Breast epithelium (tissue), 4 donors: ENCODE measurements at regions not wholly inside any gene's neighbourhood (a gene's known extent, or its start where the extent isn't known, plus 50 kb on each side); places are given as distances from the start of the nearest gene placed in this dataset.

ENCODE experiments used
- DNase-seq, 2 donors: peaks; one replicate each; pipeline ENCODE4 v3.0.0-alpha.2; 2019; ENCODE audit warnings: low spot score in 2 of 2
- H3K27ac ChIP-seq, 2 donors: fragments of 200-600 bp; sonication (generic) in 1 of 2; one replicate each; pipeline ENCODE4 v1.5.1; 2016 to 2019; ENCODE audit warnings: mild to moderate bottlenecking in 1 of 2
- H3K27me3 ChIP-seq, 2 donors: fragments of 200-600 bp; sonication (generic) in 1 of 2; one replicate each; pipeline versions ENCODE4 v1.5.1 to v1.6.0; 2017 to 2019; ENCODE audit warnings: control low read depth in 1 of 2, mild to moderate bottlenecking in 1 of 2
- H3K36me3 ChIP-seq: fragments of 200-600 bp; one replicate; pipeline ENCODE4 v1.5.1; 2019
- H3K4me1 ChIP-seq, 2 donors: fragments of 200-600 bp; sonication (generic); one replicate each; pipeline ENCODE4 v1.5.1; 2016 to 2019; ENCODE audit warnings: control low read depth in 1 of 2
- H3K4me3 ChIP-seq, 3 donors: fragments of 200-600 bp; sonication (generic); 1 replicate in 2 of 3; 2 replicates in 1 of 3; pipeline ENCODE4 v1.5.1; 2016 to 2019; ENCODE audit warnings: mild to moderate bottlenecking in 3 of 3, moderate library complexity in 2 of 3
- H3K9me3 ChIP-seq, 2 donors: fragments of 200-600 bp; sonication (generic) in 1 of 2; one replicate each; pipeline ENCODE4 v1.5.1; 2016 to 2019; ENCODE audit warnings: control low read depth in 1 of 2
- POLR2A ChIP-seq: fragments of 450-650 bp; IDR thresholded peaks from one replicate; pipeline ENCODE4 v1.6.1; 2016; ENCODE audit warnings: antibody characterized with exemption, mild to moderate bottlenecking, moderate library complexity
- POLR2AphosphoS5 ChIP-seq, 3 donors: sonication (generic); formaldehyde crosslinking; IDR thresholded peaks; one replicate each; pipeline ENCODE4 v1.6.1; 2017; ENCODE audit warnings: antibody characterized with exemption in 3 of 3
- intact Hi-C: fragments of 100-400 bp; cut with DNase I; formaldehyde crosslinking; loops from one replicate; pipeline ENCODE4 v1.15.1; 2023; ENCODE audit warnings: low total_unique reads
- TF ChIP-seq, protein P1 (sequence below), 3 donors: fragments of 450-650 bp; IDR thresholded peaks; one replicate each; pipeline ENCODE4 v1.5.1; 2016 to 2017; ENCODE audit warnings: antibody characterized with exemption in 3 of 3, mild to moderate bottlenecking in 3 of 3, moderate library complexity in 3 of 3

DNA sequence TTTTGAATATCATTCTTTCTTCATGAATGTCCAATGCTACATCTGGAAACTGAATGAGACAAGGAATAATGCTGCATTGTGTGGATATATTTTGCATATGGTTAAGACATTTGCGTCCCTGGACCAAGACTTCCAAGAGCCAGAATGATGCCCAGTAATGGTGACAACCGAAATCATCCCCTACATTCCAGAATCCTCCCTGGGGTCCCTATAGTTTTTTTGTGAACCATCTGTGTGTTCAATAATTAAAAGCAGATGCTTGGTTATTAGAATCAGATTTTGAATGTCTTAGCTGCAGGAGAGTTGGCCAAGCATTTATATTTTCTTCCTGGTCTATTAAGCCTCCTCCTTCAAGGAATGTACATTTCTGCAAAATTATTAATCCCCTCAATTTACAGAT lies 426.7 kb upstream of the CDH8 start:
- TF ChIP-seq POLR2AphosphoS5 (IDR thresholded peaks at IDR 0.05) = no peak
- no peak for TF ChIP-seq POLR2A
- TF ChIP-seq, protein P1, sequence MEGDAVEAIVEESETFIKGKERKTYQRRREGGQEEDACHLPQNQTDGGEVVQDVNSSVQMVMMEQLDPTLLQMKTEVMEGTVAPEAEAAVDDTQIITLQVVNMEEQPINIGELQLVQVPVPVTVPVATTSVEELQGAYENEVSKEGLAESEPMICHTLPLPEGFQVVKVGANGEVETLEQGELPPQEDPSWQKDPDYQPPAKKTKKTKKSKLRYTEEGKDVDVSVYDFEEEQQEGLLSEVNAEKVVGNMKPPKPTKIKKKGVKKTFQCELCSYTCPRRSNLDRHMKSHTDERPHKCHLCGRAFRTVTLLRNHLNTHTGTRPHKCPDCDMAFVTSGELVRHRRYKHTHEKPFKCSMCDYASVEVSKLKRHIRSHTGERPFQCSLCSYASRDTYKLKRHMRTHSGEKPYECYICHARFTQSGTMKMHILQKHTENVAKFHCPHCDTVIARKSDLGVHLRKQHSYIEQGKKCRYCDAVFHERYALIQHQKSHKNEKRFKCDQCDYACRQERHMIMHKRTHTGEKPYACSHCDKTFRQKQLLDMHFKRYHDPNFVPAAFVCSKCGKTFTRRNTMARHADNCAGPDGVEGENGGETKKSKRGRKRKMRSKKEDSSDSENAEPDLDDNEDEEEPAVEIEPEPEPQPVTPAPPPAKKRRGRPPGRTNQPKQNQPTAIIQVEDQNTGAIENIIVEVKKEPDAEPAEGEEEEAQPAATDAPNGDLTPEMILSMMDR (IDR thresholded peaks at IDR 0.05) = no peak
- Histone ChIP-seq H3K27me3 (no peaks in the 10 kb centered on the region), H3K27ac (no peak overlapping the region), H3K4me3 (no peak overlapping the region), H3K9me3 (peaks cover 0 to 27% of the 10 kb centered on the region in 2 donors), H3K36me3 (no peaks in the 10 kb centered on the region), H3K4me1 (no peaks in the 10 kb centered on the region)
- DNase-seq = no peak
- intact Hi-C loops = no loop called here

DNA sequence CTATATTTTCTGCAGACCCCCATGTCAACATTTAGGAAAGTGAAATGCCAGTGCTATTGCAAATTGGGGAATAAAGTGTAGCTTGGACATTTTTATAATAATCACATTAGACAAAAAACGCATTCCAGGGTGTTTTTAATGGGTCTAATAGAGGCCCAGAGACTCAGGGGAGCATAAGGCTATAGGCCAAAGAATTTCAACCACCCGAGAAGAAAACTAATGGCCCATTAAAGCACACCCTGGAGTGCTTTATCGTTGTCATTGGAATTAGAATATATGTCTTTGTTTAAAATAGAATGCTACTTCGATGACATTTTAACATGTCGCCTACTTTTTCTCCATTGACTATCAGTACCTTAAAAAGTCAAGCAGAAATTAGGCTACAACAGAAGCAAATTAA lies 414.1 kb upstream of the CDH8 start:
- Histone ChIP-seq H3K36me3 (no peaks in the 10 kb centered on the region), H3K9me3 (no peaks in the 10 kb centered on the region), H3K4me3 (no peak overlapping the region), H3K27me3 (no peaks in the 10 kb centered on the region), H3K4me1 (no peaks in the 10 kb centered on the region), H3K27ac (no peak overlapping the region)
- TF ChIP-seq, protein P1 (IDR thresholded peaks at IDR 0.05) = no peak
- TF ChIP-seq POLR2AphosphoS5 (IDR thresholded peaks at IDR 0.05) (no peak), POLR2A (no peak)
- no peak for DNase-seq
- intact Hi-C loops = no loop called here

DNA sequence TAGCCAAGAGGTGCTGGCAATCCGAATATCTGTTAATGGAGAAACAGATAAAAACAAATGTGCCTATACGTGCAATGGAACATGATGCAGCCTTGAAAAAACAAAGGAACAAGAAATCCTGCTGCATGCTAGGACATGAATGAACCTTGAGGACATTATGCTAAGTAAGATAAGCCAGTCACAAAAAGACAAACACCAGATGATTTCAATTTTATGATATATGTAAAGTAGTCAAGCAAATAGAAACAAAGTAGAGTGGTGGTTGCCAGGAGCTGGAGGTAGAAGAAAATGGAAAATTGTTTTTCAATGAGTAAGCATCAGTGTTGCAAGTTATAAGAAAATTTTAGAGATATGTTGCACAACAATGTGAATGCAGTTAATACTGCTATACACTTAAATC lies 409.7 kb upstream of the CDH8 start:
- Histone ChIP-seq H3K27ac (no peak overlapping the region), H3K27me3 (no peaks in the 10 kb centered on the region), H3K9me3 (peaks cover 0 to 23% of the 10 kb centered on the region in 2 donors), H3K4me1 (no peaks in the 10 kb centered on the region), H3K36me3 (no peaks in the 10 kb centered on the region), H3K4me3 (no peak overlapping the region)
- intact Hi-C loops = no loop called here
- TF ChIP-seq, protein P1 (IDR thresholded peaks at IDR 0.05) = no peak
- no peak for TF ChIP-seq POLR2AphosphoS5 (IDR thresholded peaks at IDR 0.05)
- no peak for TF ChIP-seq POLR2A
- DNase-seq = no peak

DNA sequence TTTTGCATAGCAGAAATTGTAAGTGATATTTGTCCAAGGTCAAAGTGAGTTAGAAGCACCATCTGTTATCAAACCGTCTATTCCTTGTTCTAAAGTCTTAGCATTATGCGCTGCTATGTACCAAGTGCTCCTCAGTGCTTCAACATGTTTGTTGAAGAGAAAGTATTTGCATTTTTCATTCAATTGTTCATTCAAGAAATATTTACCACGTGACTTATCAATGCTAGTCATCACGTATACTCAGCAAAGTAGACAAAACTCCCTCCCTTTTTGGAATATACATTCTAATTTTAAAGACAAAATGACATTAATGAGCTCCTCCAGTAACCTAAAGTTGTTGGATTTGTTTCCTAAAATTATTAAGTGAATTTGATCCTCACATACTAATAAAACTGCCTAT lies 388.0 kb upstream of the CDH8 start:
- H3K9me3 ChIP-seq = no peaks in the 10 kb centered on the region
- intact Hi-C loops = loop anchor here (10.0 kb wide), 1 partner anchor 871 kb away; no protein-coding TSS in a partner anchor
- H3K27me3 ChIP-seq = no peaks in the 10 kb centered on the region
- H3K36me3 ChIP-seq = no peaks in the 10 kb centered on the region
- H3K27ac ChIP-seq = no peak overlapping the region
- TF ChIP-seq POLR2A (no peak), POLR2AphosphoS5 (IDR thresholded peaks at IDR 0.05) (no peak)
- TF ChIP-seq, protein P1 (IDR thresholded peaks at IDR 0.05) = no peak
- DNase-seq = no peak
- no peaks in the 10 kb centered on the region for H3K4me1 ChIP-seq
- no peak overlapping the region for H3K4me3 ChIP-seq

DNA sequence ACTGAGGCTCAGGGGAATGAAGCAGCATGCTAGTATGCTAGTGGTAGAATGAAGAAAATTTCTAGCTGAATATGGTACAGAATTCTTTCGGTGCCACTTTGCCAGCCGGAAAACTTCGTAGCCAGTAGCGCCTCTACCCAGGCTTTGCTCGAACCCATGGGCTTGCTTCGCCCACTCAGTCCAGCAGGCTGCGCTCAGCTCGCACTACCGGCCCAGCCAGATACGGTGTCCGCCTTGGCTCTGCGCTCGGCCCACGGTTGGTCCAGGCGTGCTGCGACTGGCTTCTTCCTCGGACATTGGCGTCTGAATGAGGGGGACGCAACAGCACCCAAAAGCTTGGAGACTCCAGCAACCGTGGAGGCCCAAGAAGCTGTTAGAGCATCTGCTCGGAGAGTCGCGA lies 372.5 kb upstream of the CDH8 start:
- Histone ChIP-seq H3K36me3 (no peaks in the 10 kb centered on the region), H3K27me3 (no peaks in the 10 kb centered on the region), H3K9me3 (peaks cover 0 to 6% of the 10 kb centered on the region in 2 donors), H3K27ac (no peak overlapping the region), H3K4me3 (no peak overlapping the region), H3K4me1 (no peaks in the 10 kb centered on the region)
- intact Hi-C loops = no loop called here
- no peak for TF ChIP-seq POLR2AphosphoS5 (IDR thresholded peaks at IDR 0.05)
- TF ChIP-seq, protein P1 (IDR thresholded peaks at IDR 0.05) = no peak
- no peak for DNase-seq
